Lower lobe of right lung (tissue), 2 donors: ENCODE measurements at regions not wholly inside any gene's neighbourhood (a gene's known extent, or its start where the extent isn't known, plus 50 kb on each side); places are given as distances from the start of the nearest gene placed in this dataset.

ENCODE experiments used
- ATAC-seq, 2 donors: fragments of 200-7000 bp; cut with Tn5 transposase; one replicate each; pipeline ENCODE4 v1.9.1; 2020 to 2022; ENCODE audit warnings: mild to moderate bottlenecking in 2 of 2, moderate library complexity in 2 of 2
- DNase-seq: peaks from one replicate; pipeline ENCODE4 v3.0.0-alpha.2; 2020
- H3K27ac ChIP-seq: fragments of 200-600 bp; one replicate; pipeline ENCODE4 v1.8.0; 2022
- H3K27me3 ChIP-seq: fragments of 200-600 bp; one replicate; pipeline ENCODE4 v1.8.0; 2022; ENCODE audit warnings: low read depth
- H3K36me3 ChIP-seq: fragments of 200-600 bp; one replicate; pipeline ENCODE4 v1.8.0; 2022; ENCODE audit warnings: mild to moderate bottlenecking
- H3K4me1 ChIP-seq: fragments of 200-600 bp; one replicate; pipeline ENCODE4 v1.8.0; 2022
- H3K4me3 ChIP-seq: fragments of 200-600 bp; one replicate; pipeline ENCODE4 v1.8.0; 2022; ENCODE audit warnings: mild to moderate bottlenecking
- H3K9me3 ChIP-seq: fragments of 200-600 bp; one replicate; pipeline ENCODE4 v1.8.0; 2022
- CTCF ChIP-seq: fragments of 200-600 bp; IDR thresholded peaks from one replicate; pipeline ENCODE4 v1.8.0; 2022; ENCODE audit warnings: antibody characterized with exemption, mild to moderate bottlenecking
- intact Hi-C: fragments of 100-400 bp; cut with DNase I; formaldehyde crosslinking; loops from one replicate; pipeline ENCODE4 v1.11.0; 2022
- donor health status: DM: no; HTN: yes; CAD: no; lungs with severe emphysema.

GRCh38 chr10:61564444-61564843 lies 98.3 kb upstream of the CABCOCO1 start:
- no peak overlapping the region for H3K27ac ChIP-seq
- no peak for DNase-seq
- H3K9me3 ChIP-seq: no peaks in the 10 kb centered on the region
- TF ChIP-seq CTCF: no peak
- no peaks in the 10 kb centered on the region for H3K4me1 ChIP-seq
- intact Hi-C loops: no loop called here
- ATAC-seq: no peak
- no peaks in the 10 kb centered on the region for H3K27me3 ChIP-seq
- H3K4me3 ChIP-seq: no peak overlapping the region
- H3K36me3 ChIP-seq: no peaks in the 10 kb centered on the region

- DNase-seq (no peak), ATAC-seq (no peak)
- TF ChIP-seq CTCF: no peak
- no peaks in the 10 kb centered on the region for H3K27me3 ChIP-seq
- no peak overlapping the region for H3K4me3 ChIP-seq
- intact Hi-C loops: no loop called here
- no peaks in the 10 kb centered on the region for H3K4me1 ChIP-seq
- no peaks in the 10 kb centered on the region for H3K9me3 ChIP-seq
- no peak overlapping the region for H3K27ac ChIP-seq
- no peaks in the 10 kb centered on the region for H3K36me3 ChIP-seq
Measured at GRCh38 chr10:61559615-61560014, 103.1 kb upstream of the CABCOCO1 start.

- no peak overlapping the region for H3K27ac ChIP-seq
- TF ChIP-seq CTCF: no peak
- DNase-seq (no peak), ATAC-seq (no peak)
- H3K4me1 ChIP-seq: no peaks in the 10 kb centered on the region
- H3K4me3 ChIP-seq: no peak overlapping the region
- no peaks in the 10 kb centered on the region for H3K36me3 ChIP-seq
- intact Hi-C loops: no loop called here
- no peaks in the 10 kb centered on the region for H3K27me3 ChIP-seq
- no peaks in the 10 kb centered on the region for H3K9me3 ChIP-seq
Measured at GRCh38 chr10:61558188-61558587, 104.5 kb upstream of the CABCOCO1 start.

- no peak overlapping the region for H3K27ac ChIP-seq
- TF ChIP-seq CTCF: no peak
- ATAC-seq (no peak), DNase-seq (no peak)
- no peaks in the 10 kb centered on the region for H3K4me1 ChIP-seq
- H3K27me3 ChIP-seq: no peaks in the 10 kb centered on the region
- H3K9me3 ChIP-seq: no peaks in the 10 kb centered on the region
- intact Hi-C loops: no loop called here
- H3K36me3 ChIP-seq: no peaks in the 10 kb centered on the region
- no peak overlapping the region for H3K4me3 ChIP-seq
Measured at GRCh38 chr10:61554925-61555324, 101.7 kb upstream of the TMEM26 start.

GRCh38 chr10:61549861-61550260 lies 96.7 kb upstream of the TMEM26 start:
- DNase-seq: no peak
- H3K27ac ChIP-seq: no peak overlapping the region
- no peaks in the 10 kb centered on the region for H3K27me3 ChIP-seq
- H3K36me3 ChIP-seq: no peaks in the 10 kb centered on the region
- no peaks in the 10 kb centered on the region for H3K9me3 ChIP-seq
- H3K4me1 ChIP-seq: no peaks in the 10 kb centered on the region
- TF ChIP-seq CTCF: no peak
- no peak for ATAC-seq
- intact Hi-C loops: no loop called here
- H3K4me3 ChIP-seq: no peak overlapping the region

GRCh38 chr10:61548364-61548763 lies 95.2 kb upstream of the TMEM26 start:
- DNase-seq (no peak), ATAC-seq (no peak)
- intact Hi-C loops: no loop called here
- no peak overlapping the region for H3K4me3 ChIP-seq
- no peaks in the 10 kb centered on the region for H3K27me3 ChIP-seq
- no peaks in the 10 kb centered on the region for H3K4me1 ChIP-seq
- H3K27ac ChIP-seq: no peak overlapping the region
- no peaks in the 10 kb centered on the region for H3K36me3 ChIP-seq
- no peak for TF ChIP-seq CTCF
- H3K9me3 ChIP-seq: no peaks in the 10 kb centered on the region
